LHCN-M2 (cell line): ENCODE measurements at regions not wholly inside any gene's neighbourhood (a gene's known extent, or its start where the extent isn't known, plus 50 kb on each side); places are given as distances from the start of the nearest gene placed in this dataset.
"Not testable (repeated sequence)": the region's sequence is repeated elsewhere in the genome, so short reads cannot be mapped to it uniquely, and the experiment has no call there.

Source experiments
- DNase-seq: peaks from one replicate; pipeline ENCODE4 v3.0.0-alpha.2; 2012; ENCODE audit warnings: low read depth

- DNase-seq, result peak; percentile 24
These were observed 893.2 kb downstream of the SLC16A7 start for GRCh38 chr12:60489071-60489470.

- DNase-seq, result peak; percentile 61
These were observed 898.4 kb downstream of the SLC16A7 start for GRCh38 chr12:60494244-60494643.

- no peak for DNase-seq
These were observed 902.8 kb downstream of the SLC16A7 start for GRCh38 chr12:60498656-60499055.

GRCh38 chr12:60501124-60501729 is 905.4 kb downstream of the SLC16A7 start:
- peak; percentile 37 for DNase-seq

GRCh38 chr12:60522684-60523400 is 927.0 kb downstream of the SLC16A7 start:
- DNase-seq, result no peak

- no peak for DNase-seq
These were observed 933.4 kb downstream of the SLC16A7 start for GRCh38 chr12:60529261-60529660.

- no peak for DNase-seq
These were observed 933.9 kb downstream of the SLC16A7 start for GRCh38 chr12:60529723-60530122.

- DNase-seq, result no peak
These were observed 939.5 kb downstream of the SLC16A7 start for GRCh38 chr12:60535363-60535762.

GRCh38 chr12:60539592-60539991 is 943.8 kb downstream of the SLC16A7 start:
- peak; percentile 75 for DNase-seq

GRCh38 chr12:60568914-60569313 is 973.1 kb downstream of the SLC16A7 start:
- DNase-seq, result no peak

GRCh38 chr12:60577607-60578006 is 981.8 kb downstream of the SLC16A7 start:
- DNase-seq, result no peak

GRCh38 chr12:60587664-60588063 is 991.8 kb downstream of the SLC16A7 start:
- not testable (repeated sequence) for DNase-seq

- no peak for DNase-seq
These were observed 998.3 kb downstream of the SLC16A7 start for GRCh38 chr12:60594035-60594711.

GRCh38 chr12:60602601-60603000 is 1006.8 kb downstream of the SLC16A7 start:
- DNase-seq, result no peak

GRCh38 chr12:60603475-60603874 is 1007.6 kb downstream of the SLC16A7 start:
- DNase-seq, result not testable (repeated sequence)

GRCh38 chr12:60616400-60616799 is 1020.6 kb downstream of the SLC16A7 start:
- DNase-seq, result no peak

GRCh38 chr12:60630796-60631195 is 1035.0 kb downstream of the SLC16A7 start:
- DNase-seq, result no peak

- DNase-seq, result peak; percentile 8
These were observed 1048.2 kb downstream of the SLC16A7 start for GRCh38 chr12:60644076-60644475.

- no peak for DNase-seq
These were observed 1071.1 kb downstream of the SLC16A7 start for GRCh38 chr12:60666895-60667294.

- DNase-seq, result no peak
These were observed 1077.1 kb downstream of the SLC16A7 start for GRCh38 chr12:60672949-60673348.

GRCh38 chr12:60684988-60685655 is 1089.3 kb downstream of the SLC16A7 start:
- no peak for DNase-seq

- DNase-seq, result peak; percentile 5
These were observed 1093.3 kb downstream of the SLC16A7 start for GRCh38 chr12:60689137-60689536.
